MCF 10A (cell line): ENCODE measurements at regions not wholly inside any gene's neighbourhood (a gene's known extent, or its start where the extent isn't known, plus 50 kb on each side); places are given as distances from the start of the nearest gene placed in this dataset.

Experiments
- BruUV-seq: library from RNA; stranded (reverse); fragments of 400-500 nt; replicated peaks from 2 replicates; lab custom pipeline; 2021; lab: Mats Ljungman, UMichigan
- CTCF ChIA-PET: fragments of 300-600 bp; sonication (Branson Sonifier 250); formaldehyde crosslinking; extraction: SDS; loops from one replicate; lab custom pipeline; 2021; ENCODE audit warnings: antibody characterized with exemption, inconsistent platforms; lab: Yijun Ruan, JAX
- POLR2A ChIA-PET: fragments of 300-600, 350-650 bp; sonication (Branson Sonifier 250); formaldehyde crosslinking; extraction: SDS; loops from one replicate; lab custom pipeline; 2020; ENCODE audit warnings: antibody characterized with exemption, inconsistent platforms; lab: Yijun Ruan, JAX
- DNase-seq: peaks from one replicate; pipeline ENCODE4 v3.0.0-alpha.2; 2018; ENCODE audit not compliant: unreplicated experiment
- H3K27ac Mint-ChIP-seq: one replicate; pipeline ENCODE4 v1.8.0; 2022; ENCODE audit warnings: mild to moderate bottlenecking, low read depth, mixed read lengths; ENCODE audit not compliant: unreplicated experiment
- H3K27me3 Mint-ChIP-seq: one replicate; pipeline ENCODE4 v1.8.0; 2022; ENCODE audit warnings: mixed read lengths; ENCODE audit not compliant: insufficient read depth, unreplicated experiment
- H3K36me3 Mint-ChIP-seq: one replicate; pipeline ENCODE4 v1.8.0; 2022; ENCODE audit warnings: mild to moderate bottlenecking, moderate library complexity, mixed read lengths; ENCODE audit not compliant: insufficient read depth, unreplicated experiment
- H3K4me1 Mint-ChIP-seq: one replicate; pipeline ENCODE4 v1.8.0; 2022; ENCODE audit warnings: mixed read lengths; ENCODE audit not compliant: insufficient read depth, unreplicated experiment
- H3K4me3 Mint-ChIP-seq: one replicate; pipeline ENCODE4 v1.8.0; 2022; ENCODE audit warnings: mild to moderate bottlenecking, moderate library complexity, mixed read lengths; ENCODE audit not compliant: unreplicated experiment
- H3K9me3 Mint-ChIP-seq: one replicate; pipeline ENCODE4 v1.8.0; 2022; ENCODE audit warnings: mixed read lengths; ENCODE audit not compliant: unreplicated experiment
- intact Hi-C: fragments of 100-400 bp; cut with micrococcal nuclease; formaldehyde crosslinking; loops from 2 replicates; pipeline ENCODE4 v1.14.1; 2022
- TF ChIP-seq, protein P1 (sequence below): fragments of 200-600 bp; IDR thresholded peaks from one replicate; pipeline ENCODE4 v1.8.0; 2022; ENCODE audit warnings: antibody characterized with exemption, mild to moderate bottlenecking; ENCODE audit not compliant: unreplicated experiment

DNA sequence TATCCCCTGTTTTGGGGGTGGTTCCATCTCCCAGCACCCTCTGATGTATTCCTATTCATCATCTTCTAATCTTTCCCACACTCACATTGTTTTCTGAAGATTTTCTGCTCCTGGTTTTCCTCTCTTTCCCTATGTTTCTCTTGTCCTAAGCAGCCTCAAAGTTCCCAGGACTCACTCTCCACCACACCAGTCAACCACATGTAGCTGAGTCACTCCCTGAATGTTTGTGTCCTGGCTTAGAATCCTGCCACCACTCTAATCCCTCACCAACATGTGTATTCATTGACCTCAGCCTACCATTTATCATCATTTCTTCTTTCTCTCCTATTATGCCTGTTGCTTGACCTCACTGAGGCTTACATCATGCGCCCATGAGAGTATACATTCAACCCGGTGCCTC lies 282.4 kb upstream of the ADAMTS16 start:
- Mint-ChIP-seq H3K27me3 (no peaks in the 10 kb centered on the region), H3K9me3 (no peaks in the 10 kb centered on the region), H3K4me1 (no peaks in the 10 kb centered on the region), H3K4me3 (no peak overlapping the region), H3K27ac (no peak overlapping the region), H3K36me3 (no peaks in the 10 kb centered on the region)
- intact Hi-C loops: no loop called here
- peak; percentile 2 for DNase-seq
- TF ChIP-seq, protein P1, sequence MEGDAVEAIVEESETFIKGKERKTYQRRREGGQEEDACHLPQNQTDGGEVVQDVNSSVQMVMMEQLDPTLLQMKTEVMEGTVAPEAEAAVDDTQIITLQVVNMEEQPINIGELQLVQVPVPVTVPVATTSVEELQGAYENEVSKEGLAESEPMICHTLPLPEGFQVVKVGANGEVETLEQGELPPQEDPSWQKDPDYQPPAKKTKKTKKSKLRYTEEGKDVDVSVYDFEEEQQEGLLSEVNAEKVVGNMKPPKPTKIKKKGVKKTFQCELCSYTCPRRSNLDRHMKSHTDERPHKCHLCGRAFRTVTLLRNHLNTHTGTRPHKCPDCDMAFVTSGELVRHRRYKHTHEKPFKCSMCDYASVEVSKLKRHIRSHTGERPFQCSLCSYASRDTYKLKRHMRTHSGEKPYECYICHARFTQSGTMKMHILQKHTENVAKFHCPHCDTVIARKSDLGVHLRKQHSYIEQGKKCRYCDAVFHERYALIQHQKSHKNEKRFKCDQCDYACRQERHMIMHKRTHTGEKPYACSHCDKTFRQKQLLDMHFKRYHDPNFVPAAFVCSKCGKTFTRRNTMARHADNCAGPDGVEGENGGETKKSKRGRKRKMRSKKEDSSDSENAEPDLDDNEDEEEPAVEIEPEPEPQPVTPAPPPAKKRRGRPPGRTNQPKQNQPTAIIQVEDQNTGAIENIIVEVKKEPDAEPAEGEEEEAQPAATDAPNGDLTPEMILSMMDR: no peak
- CTCF ChIA-PET: no interaction called here
- POLR2A ChIA-PET: interaction anchor here (0.7 kb wide), 1 partner anchor 1440 kb away, joined by 3 read pairs; no protein-coding TSS in a partner anchor
- BruUV-seq: no TSS peak

DNA sequence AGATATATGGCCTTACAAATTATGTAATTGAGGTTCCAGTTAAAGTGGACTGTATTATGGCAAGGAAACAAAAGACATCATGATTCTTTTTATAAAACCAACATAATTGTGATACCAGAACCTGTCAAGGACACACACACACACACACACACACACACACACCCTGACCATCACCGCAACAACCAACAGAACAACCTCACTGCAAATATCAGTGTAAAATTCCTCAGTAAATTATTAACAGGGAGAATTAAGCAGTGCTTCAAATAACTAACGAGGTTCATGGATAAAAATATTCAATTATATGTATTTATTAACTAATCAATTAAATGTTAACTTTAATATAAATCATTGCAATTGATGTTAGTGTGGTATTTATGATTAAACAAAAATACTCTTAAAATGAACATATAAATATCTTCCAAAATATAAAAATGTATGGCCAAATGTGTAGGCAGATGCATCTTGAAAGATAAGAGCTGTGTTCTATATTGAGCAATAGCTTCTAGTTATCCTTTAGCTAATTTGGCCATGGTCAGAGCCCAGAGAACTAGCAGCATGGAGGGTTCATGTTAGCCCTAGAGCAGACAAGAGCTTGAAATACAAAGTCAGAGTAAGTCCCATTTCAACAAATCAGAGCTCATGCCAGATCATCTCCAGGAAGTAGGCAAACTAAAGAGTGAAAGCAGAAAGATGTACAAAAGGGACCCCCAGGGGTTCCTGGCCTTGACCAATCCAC lies 280.5 kb upstream of the ADAMTS16 start:
- ChIA-PET CTCF (interaction anchor here (0.6 to 0.7 kb wide), 3 partner anchors 345 to 1982 kb away, joined by 3 to 5 read pairs (median 3); no protein-coding TSS in a partner anchor), POLR2A (no interaction called here)
- BruUV-seq: no TSS peak
- no peak overlapping the region for H3K4me3 Mint-ChIP-seq
- intact Hi-C loops: loop anchor here (10.0 kb wide), 2 partner anchors 1265 to 1715 kb away; partner anchors contain the start of gene IRX1
- H3K27ac Mint-ChIP-seq: no peak overlapping the region
- H3K9me3 Mint-ChIP-seq: no peaks in the 10 kb centered on the region
- H3K27me3 Mint-ChIP-seq: no peaks in the 10 kb centered on the region
- no peaks in the 10 kb centered on the region for H3K4me1 Mint-ChIP-seq
- TF ChIP-seq, protein P1: no peak
- no peaks in the 10 kb centered on the region for H3K36me3 Mint-ChIP-seq
- no peak for DNase-seq

DNA sequence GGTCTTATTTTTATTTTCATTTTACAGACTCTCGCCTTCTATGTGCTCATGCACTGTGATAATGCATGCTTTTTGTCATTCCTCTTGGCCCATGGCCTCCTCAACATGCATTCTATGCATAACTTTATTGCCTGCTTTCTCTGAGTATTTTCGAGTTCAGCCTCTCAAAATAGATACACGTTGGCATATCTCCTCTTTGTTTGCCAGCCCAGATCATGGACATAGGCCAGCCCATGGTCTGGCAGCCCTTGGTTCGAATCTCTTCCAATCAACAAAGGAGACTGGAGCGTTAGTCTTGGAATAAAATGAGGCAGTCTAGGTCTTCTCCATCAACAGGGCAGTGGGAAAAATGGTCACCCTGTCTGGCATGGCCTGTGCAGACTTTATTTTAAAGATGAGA lies 279.5 kb upstream of the ADAMTS16 start:
- no peak for DNase-seq
- Mint-ChIP-seq H3K9me3 (no peaks in the 10 kb centered on the region), H3K36me3 (no peaks in the 10 kb centered on the region), H3K27ac (no peak overlapping the region), H3K4me3 (no peak overlapping the region), H3K4me1 (no peaks in the 10 kb centered on the region), H3K27me3 (no peaks in the 10 kb centered on the region)
- POLR2A ChIA-PET: no interaction called here
- CTCF ChIA-PET: interaction anchor here (0.6 to 1.4 kb wide), 4 partner anchors 81 to 558 kb away, joined by 3 to 6 read pairs (median 4); no protein-coding TSS in a partner anchor
- intact Hi-C loops: loop anchor here (10.0 kb wide), 2 partner anchors 1266 to 1714 kb away; partner anchors contain the start of gene IRX1
- no TSS peak for BruUV-seq
- TF ChIP-seq, protein P1: no peak

DNA sequence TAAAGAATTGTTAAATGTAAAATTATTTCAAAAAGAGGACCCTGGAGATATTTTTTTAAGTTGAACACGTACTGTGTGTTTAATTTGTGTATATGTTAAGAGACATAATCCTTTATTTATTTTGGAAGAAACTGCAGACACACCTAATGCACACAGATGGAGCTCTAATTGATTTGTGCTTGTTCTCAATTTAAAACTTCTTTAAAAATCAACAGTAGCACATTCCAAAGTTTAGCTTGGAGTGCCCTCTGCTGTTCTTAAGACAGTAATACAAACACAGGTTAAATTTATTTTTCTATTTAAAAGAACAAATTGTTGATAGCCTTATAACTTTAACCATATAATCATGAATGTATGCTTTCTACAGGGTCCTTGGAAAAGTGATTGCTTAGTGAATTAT lies 277.6 kb upstream of the ADAMTS16 start:
- Mint-ChIP-seq H3K27me3 (no peaks in the 10 kb centered on the region), H3K27ac (no peak overlapping the region), H3K4me3 (no peak overlapping the region), H3K4me1 (no peaks in the 10 kb centered on the region), H3K36me3 (no peaks in the 10 kb centered on the region), H3K9me3 (no peaks in the 10 kb centered on the region)
- CTCF ChIA-PET: interaction anchor here (0.6 to 2.4 kb wide), 11 partner anchors 11 to 1316 kb away, joined by 3 to 7 read pairs (median 3); no protein-coding TSS in a partner anchor
- TF ChIP-seq, protein P1: peak; percentile 65
- peak; percentile 48 for DNase-seq
- intact Hi-C loops: loop anchor here (1.0 to 10.0 kb wide), 4 partner anchors 162 to 1712 kb away; partner anchors contain the start of gene IRX1
- POLR2A ChIA-PET: no interaction called here
- no TSS peak for BruUV-seq
